Neural cell (in vitro differentiated cells): ENCODE measurements at regions not wholly inside any gene's neighbourhood (a gene's known extent, or its start where the extent isn't known, plus 50 kb on each side); places are given as distances from the start of the nearest gene placed in this dataset.

Experiments used
- CTCF ChIP-seq: fragments of 450-650 bp; IDR thresholded peaks from 2 replicates; pipeline ENCODE4 v1.5.1; 2014; ENCODE audit warnings: antibody characterized with exemption, mild to moderate bottlenecking, moderate library complexity; ENCODE audit not compliant: poor library complexity, severe bottlenecking
- EP300 ChIP-seq: fragments of 450-650 bp; conservative IDR thresholded peaks from 2 replicates; pipeline ENCODE4 v1.6.1; 2014; ENCODE audit warnings: antibody characterized with exemption, mild to moderate bottlenecking, moderate library complexity; ENCODE audit not compliant: poor library complexity, severe bottlenecking
- EZH2 ChIP-seq: fragments of 200-600, 300-800 bp; shearing (Covaris generic), sonication (generic); IDR thresholded peaks from 2 replicates; pipeline ENCODE4 v1.6.1; 2014; ENCODE audit warnings: antibody characterized with exemption, low read length, borderline replicate concordance, mild to moderate bottlenecking; ENCODE audit not compliant: insufficient read depth, poor library complexity, severe bottlenecking
- SMC3 ChIP-seq: fragments of 450-650 bp; conservative IDR thresholded peaks from 2 replicates; pipeline ENCODE4 v1.6.1; 2014; ENCODE audit warnings: antibody characterized with exemption, mild to moderate bottlenecking, moderate library complexity; ENCODE audit not compliant: poor library complexity
- TAF1 ChIP-seq: IDR thresholded peaks from 2 replicates; pipeline ENCODE4 v1.6.1; 2012; ENCODE audit warnings: low read depth

GRCh38 chr16:50925758-50926357, 184.0 kb downstream of the CYLD start:
- TF ChIP-seq CTCF (no peak), SMC3 (no peak), TAF1 (no peak), EZH2 (no peak), EP300 (no peak)
